GM18520 (cell line): ENCODE measurements at regions not wholly inside any gene's neighbourhood (a gene's known extent, or its start where the extent isn't known, plus 50 kb on each side); places are given as distances from the start of the nearest gene placed in this dataset.

Experiments
- ATAC-seq: cut with Tn5 transposase; IDR thresholded peaks from one replicate; pipeline ENCODE4 v1.9.1; 2021; ENCODE audit not compliant: unreplicated experiment

DNA sequence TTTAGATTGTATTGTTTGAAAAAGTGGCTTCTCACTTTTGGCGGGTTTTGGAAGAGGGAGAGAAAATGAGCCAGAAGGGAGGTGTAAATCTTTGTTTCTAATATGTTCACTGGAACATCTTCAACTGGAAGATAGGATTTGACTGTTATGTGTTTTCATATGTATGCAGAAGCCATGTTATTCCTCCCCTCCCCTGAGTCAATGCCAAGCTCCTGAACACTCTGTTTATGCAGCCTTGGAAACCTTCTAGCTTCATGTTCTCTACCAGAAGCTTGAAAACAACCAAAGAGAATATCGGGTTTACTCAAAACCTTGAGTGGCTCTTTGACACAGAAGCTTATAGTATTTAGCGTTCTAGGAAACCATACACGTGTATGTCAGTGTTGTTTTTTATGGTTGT lies 279.1 kb downstream of the PRL start:
- ATAC-seq = no peak

DNA sequence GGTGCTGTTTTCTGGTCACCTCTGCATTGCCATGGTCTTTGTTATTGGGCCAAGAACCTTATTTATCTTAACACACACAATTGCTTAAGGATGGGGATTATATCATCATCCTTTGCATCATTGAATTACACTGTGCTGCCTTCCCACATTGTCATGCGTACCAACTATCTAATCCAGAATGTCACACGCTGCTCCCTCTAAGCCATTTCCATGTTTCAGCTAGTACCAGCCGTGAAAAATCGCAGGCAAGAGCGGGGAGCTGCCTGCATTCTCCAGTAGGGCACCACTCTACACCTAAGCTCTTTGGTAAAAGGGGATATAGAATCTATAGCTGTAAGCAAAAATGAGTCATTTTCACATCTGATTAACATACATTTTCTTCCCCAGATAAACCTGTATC lies 277.0 kb downstream of the PRL start:
- no peak for ATAC-seq

DNA sequence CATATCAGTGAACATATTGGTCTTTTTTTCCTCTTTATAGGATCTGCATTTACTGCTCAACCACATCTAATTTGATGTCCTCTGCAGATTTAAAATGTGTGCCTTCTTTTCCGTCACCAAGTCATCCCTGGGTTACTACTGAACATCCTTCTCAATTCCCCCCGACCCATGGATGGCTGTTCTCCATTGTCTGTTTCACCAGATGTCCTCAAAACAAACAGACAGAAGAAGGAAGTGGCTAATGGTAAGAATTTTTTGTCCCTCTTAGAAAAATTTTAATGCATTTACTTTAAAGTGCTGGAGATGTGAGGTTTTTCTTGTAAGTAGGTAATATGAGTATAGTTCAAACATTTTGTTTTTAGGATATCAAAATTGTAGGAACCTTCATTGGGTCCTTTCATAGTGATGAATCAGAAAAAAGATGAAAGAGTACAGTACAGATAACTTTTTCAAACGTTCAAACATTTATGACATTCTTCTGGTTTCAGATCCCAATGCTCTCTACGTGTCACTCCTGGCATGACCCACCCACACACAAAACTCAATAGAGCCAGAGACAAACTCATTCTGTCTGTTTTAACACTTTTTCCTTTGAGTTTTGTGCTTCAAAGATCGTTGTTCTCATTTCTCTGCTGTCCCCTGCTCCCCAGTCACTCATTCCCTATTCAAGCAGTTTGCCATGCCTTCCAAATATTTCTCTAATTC lies 276.4 kb downstream of the PRL start:
- no peak for ATAC-seq

DNA sequence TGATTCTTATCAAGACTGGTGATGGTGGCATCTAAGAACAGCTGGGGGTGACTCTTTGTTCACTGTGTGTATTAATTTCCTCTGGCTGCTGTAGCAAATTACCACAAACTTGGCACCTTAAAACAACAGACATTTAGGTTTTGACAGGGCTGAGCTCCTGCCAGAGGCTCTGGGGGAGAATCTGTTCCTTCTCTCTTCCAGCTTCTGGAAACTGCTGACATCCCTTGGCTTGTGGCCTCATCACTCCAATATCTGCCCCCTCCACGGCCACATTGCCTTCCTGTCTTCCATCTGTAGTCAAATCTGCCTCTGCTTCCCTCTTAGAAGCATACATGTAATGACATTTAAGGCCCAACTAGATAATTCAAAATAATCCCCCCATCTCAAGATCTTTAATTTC lies 274.9 kb downstream of the PRL start:
- no peak for ATAC-seq

GRCh38 chr6:22023937-22024336 lies 272.9 kb downstream of the PRL start:
- no peak for ATAC-seq

- peak; percentile 30 for ATAC-seq
Observed at GRCh38 chr6:22024973-22025467, 271.8 kb downstream of the PRL start.

DNA sequence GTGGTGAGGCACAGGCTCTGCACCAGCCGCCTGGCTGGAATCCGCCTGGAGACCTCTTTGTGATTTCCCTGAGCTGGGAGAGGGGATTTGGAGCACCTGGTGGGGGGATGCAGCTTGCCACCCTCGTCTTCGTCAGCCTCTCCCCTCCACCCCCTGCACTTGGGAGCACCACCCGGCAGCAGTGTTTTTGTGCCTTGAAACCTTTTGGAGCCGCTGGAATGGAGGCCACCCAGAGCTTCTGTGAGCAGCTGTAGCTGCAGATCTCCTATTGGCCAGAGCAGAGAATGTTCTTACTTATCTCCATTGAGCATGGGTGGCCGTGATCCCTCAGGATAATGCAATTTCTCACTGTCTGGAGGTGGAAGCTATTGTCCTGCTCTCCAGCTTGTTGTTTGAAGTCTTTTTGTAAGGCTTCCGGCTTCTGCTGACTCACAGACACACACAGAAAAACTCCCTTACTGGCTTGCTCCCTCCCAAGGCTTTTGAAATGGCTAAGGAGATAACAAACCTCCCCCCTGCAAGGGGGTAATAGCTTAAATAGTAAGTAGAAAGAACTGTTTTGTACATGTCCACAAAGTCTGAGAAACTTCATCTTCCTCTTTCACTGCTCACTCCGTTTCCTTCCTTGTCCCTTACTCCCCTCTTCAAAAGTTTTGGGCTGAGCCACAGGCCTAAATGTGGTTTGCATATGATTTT lies 271.2 kb downstream of the PRL start:
- peak; percentile 44 for ATAC-seq

DNA sequence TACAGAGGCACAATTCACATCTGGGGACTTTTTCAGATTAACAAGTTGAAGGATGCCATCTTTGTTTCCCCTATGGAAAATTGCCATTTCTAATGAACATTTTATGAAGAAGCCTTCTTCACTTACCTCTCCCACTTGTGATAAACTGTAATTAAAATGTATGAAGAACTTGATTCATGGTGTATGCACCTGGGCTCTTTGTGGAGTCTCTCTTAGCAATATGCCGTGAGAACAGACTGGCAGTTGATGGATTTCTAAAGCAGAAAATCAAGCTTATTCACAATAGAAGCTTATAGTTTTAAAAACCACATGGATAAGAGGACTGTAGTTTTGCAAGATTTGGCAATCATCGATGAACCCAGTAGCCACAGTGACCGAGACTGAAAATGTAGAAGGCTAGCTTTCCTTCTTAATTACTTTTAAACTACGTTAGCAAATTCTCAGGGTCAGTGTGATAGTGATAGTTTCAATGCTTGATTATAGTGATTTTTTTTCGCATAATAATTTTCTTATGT lies 270.6 kb downstream of the PRL start:
- peak; percentile 1 for ATAC-seq

DNA sequence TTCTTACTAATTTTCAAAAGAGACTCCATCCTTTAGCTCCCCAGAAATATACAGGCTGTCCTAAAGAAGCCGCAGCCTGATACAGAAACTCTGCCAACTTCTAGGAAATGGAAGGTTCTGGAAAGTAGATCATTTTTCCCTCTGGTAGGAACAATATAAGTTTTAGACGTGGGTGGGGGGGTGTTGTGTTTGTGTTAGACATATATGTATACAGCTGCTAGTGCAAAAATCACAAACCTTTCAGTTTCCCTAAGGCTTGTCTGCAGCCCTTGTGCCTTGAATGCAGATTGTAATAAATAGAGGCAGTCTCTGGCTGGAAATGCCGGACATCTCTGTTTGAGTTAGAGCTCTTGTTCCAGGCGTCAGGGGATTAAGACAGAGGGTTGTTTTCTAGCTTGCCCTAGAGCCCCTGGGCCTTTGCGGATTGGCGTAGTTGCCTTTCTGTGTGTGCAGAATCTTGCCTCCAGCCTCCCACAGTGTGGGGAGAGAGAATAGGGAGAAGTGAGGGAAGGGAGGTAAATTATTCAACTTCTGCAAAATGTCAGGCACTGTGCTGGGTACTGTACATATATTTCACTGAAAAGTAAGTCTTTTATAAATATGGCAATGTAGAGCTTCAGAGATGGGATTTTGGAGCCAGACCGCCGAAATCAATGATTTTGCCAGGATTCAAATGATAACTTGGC lies 269.7 kb downstream of the PRL start:
- no peak for ATAC-seq

GRCh38 chr6:22028403-22029090 lies 268.3 kb downstream of the PRL start:
- no peak for ATAC-seq

DNA sequence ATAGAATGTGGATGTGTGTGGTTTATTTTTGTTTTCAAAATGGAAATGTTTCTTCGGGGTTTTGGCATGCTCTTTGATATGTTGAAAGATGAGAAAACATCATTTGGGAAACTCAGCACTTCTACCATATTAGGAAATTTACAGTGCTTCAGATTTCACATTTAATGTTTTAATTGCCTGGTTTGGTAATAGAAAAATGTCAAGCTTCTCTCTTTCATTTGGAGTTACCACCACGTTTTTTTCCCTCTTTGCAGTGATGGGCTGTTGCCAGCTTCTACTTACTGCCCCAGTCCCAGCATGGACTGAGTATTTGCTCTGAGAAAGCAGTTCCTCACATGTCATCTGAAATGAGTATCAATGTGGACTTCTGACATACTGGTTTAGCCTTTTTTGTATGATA lies 267.7 kb downstream of the PRL start:
- ATAC-seq = no peak

- ATAC-seq = no peak
Observed at GRCh38 chr6:22030730-22031619, 265.9 kb downstream of the PRL start.

GRCh38 chr6:22035690-22036089 lies 261.1 kb downstream of the PRL start:
- ATAC-seq = no peak

GRCh38 chr6:22036275-22036674 lies 260.6 kb downstream of the PRL start:
- peak; percentile 65 for ATAC-seq

DNA sequence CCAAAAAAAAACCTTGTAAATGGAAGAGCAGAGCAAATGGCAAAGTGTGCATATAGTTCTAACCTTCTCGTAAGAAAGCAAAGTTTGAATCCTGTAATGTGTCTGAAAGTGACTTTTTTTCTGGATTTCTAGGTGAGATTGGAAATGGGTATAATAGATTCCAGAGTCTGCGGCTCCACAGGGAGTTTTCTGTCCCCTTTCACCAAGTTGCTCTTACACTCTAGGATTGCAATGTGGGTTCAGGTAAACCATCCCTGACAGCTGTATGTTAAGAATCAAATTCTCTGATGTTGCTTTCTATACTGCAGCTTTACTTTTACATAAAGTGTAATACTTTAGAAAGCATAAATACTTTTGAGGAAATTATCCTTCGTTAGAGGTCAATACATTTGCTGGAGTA lies 260.1 kb downstream of the PRL start:
- no peak for ATAC-seq

GRCh38 chr6:22041797-22042480 lies 254.9 kb downstream of the PRL start:
- no peak for ATAC-seq

GRCh38 chr6:22042706-22043105 lies 254.1 kb downstream of the PRL start:
- ATAC-seq = no peak

DNA sequence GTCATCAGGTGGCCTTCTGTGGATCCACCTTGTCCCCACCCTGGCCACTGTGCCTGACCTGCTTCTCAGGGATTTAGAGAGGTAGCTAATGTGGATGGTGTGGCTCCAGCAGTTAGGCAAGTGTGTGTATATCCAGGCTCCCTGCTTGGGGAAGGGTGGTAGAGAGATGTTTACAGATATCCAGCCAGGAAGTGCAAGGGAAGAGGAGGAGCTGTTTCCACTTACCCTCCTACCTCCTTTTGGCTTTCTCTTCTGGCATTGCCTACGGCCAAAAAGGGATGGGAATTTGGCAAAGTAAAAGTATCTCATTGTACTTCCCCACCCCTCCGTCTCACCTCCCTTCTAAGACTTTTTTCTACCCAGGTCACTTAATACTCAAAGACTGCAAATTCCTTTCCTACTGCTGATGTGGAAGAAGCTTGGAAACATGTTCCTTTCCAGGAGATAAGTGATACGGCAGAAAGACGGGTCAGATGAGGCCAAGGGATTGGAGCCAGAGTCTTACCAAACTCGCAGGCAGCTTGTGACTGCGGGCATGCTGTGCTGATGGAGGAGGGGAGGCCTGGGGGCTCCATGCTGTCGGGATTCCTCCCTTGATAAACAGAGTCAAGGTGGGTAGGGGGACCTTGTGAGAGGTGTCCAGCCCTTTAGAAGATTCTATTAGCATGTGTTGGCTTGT lies 253.4 kb downstream of the PRL start:
- no peak for ATAC-seq

- no peak for ATAC-seq
Observed at GRCh38 chr6:22045261-22045912, 251.4 kb downstream of the PRL start.
